ENCODE measurements at regions not wholly inside any gene's neighbourhood (a gene's known extent, or its start where the extent isn't known, plus 50 kb on each side); places are given as distances from the start of the nearest gene placed in this dataset.

GRCh38 chrX:124502599-124502998, 156.2 kb downstream of the SH2D1A start:
- Histone ChIP-seq H3K79me1 (ENCODE audit: insufficient read depth, low read depth, low read length, poor library complexity, severe bottlenecking) (no peaks in the 10 kb centered on the region), H4K8ac (replicated peaks; ENCODE audit: insufficient read length, low read depth, low read length) (no peak overlapping the region), H3K4ac (ENCODE audit: low read depth, low read length) (no peak overlapping the region), H3K23ac (ENCODE audit: insufficient read length, low read depth, low read length) (no peak overlapping the region), H3K9ac (ENCODE audit: extremely low read depth, insufficient read length, low read length) (no peak overlapping the region), H2BK20ac (ENCODE audit: low read depth, low read length, poor library complexity, severe bottlenecking) (no peak overlapping the region), H3K27me3 (ENCODE audit: insufficient read depth, low read length) (no peaks in the 10 kb centered on the region), H4K5ac (ENCODE audit: insufficient read length, low read depth, low read length) (no peak overlapping the region), H2BK5ac (ENCODE audit: insufficient read length, low read length) (no peak overlapping the region), H4K91ac (ENCODE audit: insufficient read length, low read depth, low read length) (no peak overlapping the region), H3K79me2 (ENCODE audit: insufficient read depth, low read length) (no peaks in the 10 kb centered on the region), H3K14ac (ENCODE audit: insufficient read depth, low read length) (no peak overlapping the region), H4K20me1 (ENCODE audit: control insufficient read depth, insufficient read depth, insufficient read length) (no peaks in the 10 kb centered on the region), H2BK15ac (ENCODE audit: low read depth, low read length) (no peak overlapping the region), H3K18ac (ENCODE audit: insufficient read length, low read depth, low read length) (no peak overlapping the region), H2AFZ (ENCODE audit: low read length) (no peak overlapping the region), H3K56ac (ENCODE audit: insufficient read length, low read depth, low read length) (no peak overlapping the region), H3T11ph (ENCODE audit: low read length) (no peak overlapping the region), H3K23me2 (ENCODE audit: insufficient read length, low read depth, low read length, poor library complexity, severe bottlenecking) (no peaks in the 10 kb centered on the region), H3K27ac (ENCODE audit: insufficient read length, low read depth, low read length) (no peak overlapping the region), H3K9me3 (ENCODE audit: control insufficient read depth, low read depth, low read length) (peaks cover 10% of the 10 kb centered on the region), H2BK120ac (ENCODE audit: low read depth, low read length, poor library complexity, severe bottlenecking) (no peak overlapping the region), H2AK5ac (ENCODE audit: insufficient read length, low read length) (no peak overlapping the region), H3K4me2 (ENCODE audit: insufficient read depth, insufficient read length, low read length) (no peak overlapping the region), H2BK12ac (ENCODE audit: insufficient read length, low read depth, low read length) (no peak overlapping the region), H3K4me1 (ENCODE audit: insufficient read depth, low read length) (no peaks in the 10 kb centered on the region; the same call in 1 of the 2 replicates)
- DNase-seq, result no peak
- TF ChIP-seq CTCF (conservative IDR thresholded peaks at IDR 0.05), result no peak
- no peaks in the 10 kb centered on the region for H3K27me3 Mint-ChIP-seq (ENCODE audit: low read depth)
- no peak overlapping the region for H3K4me3 Mint-ChIP-seq
- H3K9me3 Mint-ChIP-seq, result no peaks in the 10 kb centered on the region; a peak in 1 of 5 replicates
- H3K4me1 Mint-ChIP-seq, result peaks cover 41 to 52% of the 10 kb centered on the region in 2 experiments
- H3K27ac Mint-ChIP-seq, result no peak overlapping the region
- WGBS (ENCODE audit: extremely low coverage, insufficient read length, low lambda C conversion rate), result no CpG with 5 or more reads among the region's 3 CpGs
- no peaks in the 10 kb centered on the region; a peak in 1 of 7 replicates for H3K36me3 Mint-ChIP-seq (ENCODE audit: insufficient read depth in 1 of 3, low read depth in 3 of 3)
